ENCODE measurements at regions not wholly inside any gene's neighbourhood (a gene's known extent, or its start where the extent isn't known, plus 50 kb on each side); places are given as distances from the start of the nearest gene placed in this dataset.

DNA sequence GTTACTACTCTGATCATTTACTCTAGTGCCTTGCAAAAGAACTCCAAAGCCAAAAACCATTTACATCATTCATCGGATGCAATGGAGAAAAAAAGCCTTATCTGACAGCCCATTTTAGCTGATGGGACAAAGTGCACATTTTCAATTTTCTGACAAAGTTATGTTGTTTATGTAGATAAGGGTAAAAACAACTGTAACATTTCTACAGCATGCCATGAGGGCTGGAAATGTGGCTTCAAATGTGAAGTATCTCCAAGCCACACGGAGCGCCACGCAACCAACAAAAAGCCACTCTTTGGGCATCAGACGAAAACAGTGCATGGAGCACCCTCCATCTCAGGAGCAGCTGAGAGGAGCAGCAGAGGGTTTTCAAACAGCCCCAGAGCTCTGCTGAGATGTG lies 364.6 kb upstream of the ZNF507 start:
- TF ChIP-seq, protein P1, sequence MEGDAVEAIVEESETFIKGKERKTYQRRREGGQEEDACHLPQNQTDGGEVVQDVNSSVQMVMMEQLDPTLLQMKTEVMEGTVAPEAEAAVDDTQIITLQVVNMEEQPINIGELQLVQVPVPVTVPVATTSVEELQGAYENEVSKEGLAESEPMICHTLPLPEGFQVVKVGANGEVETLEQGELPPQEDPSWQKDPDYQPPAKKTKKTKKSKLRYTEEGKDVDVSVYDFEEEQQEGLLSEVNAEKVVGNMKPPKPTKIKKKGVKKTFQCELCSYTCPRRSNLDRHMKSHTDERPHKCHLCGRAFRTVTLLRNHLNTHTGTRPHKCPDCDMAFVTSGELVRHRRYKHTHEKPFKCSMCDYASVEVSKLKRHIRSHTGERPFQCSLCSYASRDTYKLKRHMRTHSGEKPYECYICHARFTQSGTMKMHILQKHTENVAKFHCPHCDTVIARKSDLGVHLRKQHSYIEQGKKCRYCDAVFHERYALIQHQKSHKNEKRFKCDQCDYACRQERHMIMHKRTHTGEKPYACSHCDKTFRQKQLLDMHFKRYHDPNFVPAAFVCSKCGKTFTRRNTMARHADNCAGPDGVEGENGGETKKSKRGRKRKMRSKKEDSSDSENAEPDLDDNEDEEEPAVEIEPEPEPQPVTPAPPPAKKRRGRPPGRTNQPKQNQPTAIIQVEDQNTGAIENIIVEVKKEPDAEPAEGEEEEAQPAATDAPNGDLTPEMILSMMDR (IDR thresholded peaks at IDR 0.05; ENCODE audit: insufficient read depth, low read depth, low read length) = no peak
- no peak for TF ChIP-seq EZH2 (IDR thresholded peaks at IDR 0.05; ENCODE audit: insufficient read depth, low read length)

All from astrocyte (in vitro differentiated cells and primary cell).